ENCODE measurements at regions not wholly inside any gene's neighbourhood (a gene's known extent, or its start where the extent isn't known, plus 50 kb on each side); places are given as distances from the start of the nearest gene placed in this dataset.
"Not testable (repeated sequence)": the region's sequence is repeated elsewhere in the genome, so short reads cannot be mapped to it uniquely, and the experiment has no call there.

DNA sequence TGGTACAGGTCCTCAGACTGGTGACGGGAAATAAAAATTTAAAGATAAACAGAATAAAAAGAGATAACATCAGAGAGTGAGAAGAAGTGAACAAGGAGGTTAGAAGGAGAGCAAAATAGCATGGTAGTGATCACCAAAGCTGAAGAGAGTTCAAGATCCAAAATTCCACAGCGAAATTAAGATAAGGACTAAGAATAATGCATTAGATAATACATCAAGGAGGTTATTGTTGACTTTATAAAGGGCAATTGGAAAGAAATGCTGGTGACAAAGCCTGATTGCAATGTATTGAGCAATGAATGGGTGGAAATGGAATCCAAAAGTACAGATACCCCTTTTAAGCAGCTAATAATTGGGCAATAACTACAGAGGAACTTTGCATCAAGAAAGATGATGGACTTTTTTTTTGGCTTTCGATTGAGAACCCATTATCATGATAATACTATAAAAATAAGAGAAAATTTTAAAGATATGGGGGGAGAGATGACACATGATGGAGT lies 101.6 kb upstream of the MAP9 start:
- no CpG with 5 or more reads among the region's 3 CpGs for WGBS (ENCODE audit: insufficient coverage, insufficient read length)
- no peak for DNase-seq (ENCODE audit: low read depth, low spot score)
- H3K4me3 ChIP-seq (ENCODE audit: low read length), result no peak overlapping the region
- H3K27ac ChIP-seq (ENCODE audit: low read length), result no peak overlapping the region
- no peaks in the 10 kb centered on the region for H3K9me3 ChIP-seq (ENCODE audit: control insufficient read depth, insufficient read depth, low read length)
- H3K36me3 ChIP-seq (ENCODE audit: control insufficient read depth, insufficient read depth, low read length), result no peaks in the 10 kb centered on the region
- no peaks in the 10 kb centered on the region for H3K27me3 ChIP-seq (ENCODE audit: control insufficient read depth, insufficient read depth, low read length)
- no peaks in the 10 kb centered on the region for H3K4me1 ChIP-seq (ENCODE audit: control insufficient read depth, insufficient read depth, low read length)

- no peak for DNase-seq (ENCODE audit: low read depth, low spot score)
- H3K4me3 ChIP-seq (ENCODE audit: low read length), result no peak overlapping the region
- no peaks in the 10 kb centered on the region for H3K9me3 ChIP-seq (ENCODE audit: control insufficient read depth, insufficient read depth, low read length)
- no peak overlapping the region for H3K27ac ChIP-seq (ENCODE audit: low read length)
- no peaks in the 10 kb centered on the region for H3K27me3 ChIP-seq (ENCODE audit: control insufficient read depth, insufficient read depth, low read length)
- WGBS (ENCODE audit: insufficient coverage, insufficient read length), result no CpG with 5 or more reads among the region's 5 CpGs
- no peaks in the 10 kb centered on the region for H3K4me1 ChIP-seq (ENCODE audit: control insufficient read depth, insufficient read depth, low read length)
- H3K36me3 ChIP-seq (ENCODE audit: control insufficient read depth, insufficient read depth, low read length), result no peaks in the 10 kb centered on the region
Observed at GRCh38 chr4:155474758-155475157, 98.0 kb upstream of the MAP9 start.

DNA sequence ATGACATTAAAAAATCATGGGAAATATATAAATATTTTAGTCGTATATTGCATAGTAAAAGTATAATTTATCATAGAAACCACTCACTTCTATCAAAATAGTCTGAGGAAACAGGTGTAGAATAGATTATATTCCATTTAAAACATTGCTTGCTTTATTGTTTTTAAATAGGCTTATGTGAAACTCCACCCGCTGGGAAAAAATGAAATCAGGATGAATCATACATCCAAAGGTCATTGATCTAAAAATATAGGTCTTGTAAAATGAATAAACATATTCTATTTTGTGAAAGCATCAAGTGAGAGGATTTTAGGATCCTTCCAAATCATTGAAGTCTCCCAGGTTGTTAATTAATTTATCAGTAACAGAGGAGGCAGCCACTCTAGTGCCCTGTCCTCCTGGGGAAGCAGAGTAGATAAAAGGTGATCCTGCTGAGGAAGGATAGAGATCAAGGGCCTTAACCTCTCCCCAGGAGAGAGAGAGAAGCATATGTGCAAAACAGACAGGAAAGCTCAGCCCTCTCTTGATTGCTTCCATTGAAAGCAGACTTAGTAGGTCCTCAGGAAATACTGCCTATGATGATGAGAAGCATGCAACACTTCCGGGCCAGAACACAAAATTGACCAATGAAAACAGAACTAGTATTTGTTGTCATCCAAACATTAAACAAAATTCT lies 96.8 kb upstream of the MAP9 start:
- no peak overlapping the region for H3K4me3 ChIP-seq (ENCODE audit: low read length)
- no CpG with 5 or more reads among the region's 3 CpGs for WGBS (ENCODE audit: insufficient coverage, insufficient read length)
- H3K27ac ChIP-seq (ENCODE audit: low read length), result no peak overlapping the region
- DNase-seq (ENCODE audit: low read depth, low spot score), result no peak
- no peaks in the 10 kb centered on the region for H3K36me3 ChIP-seq (ENCODE audit: control insufficient read depth, insufficient read depth, low read length)
- no peaks in the 10 kb centered on the region for H3K27me3 ChIP-seq (ENCODE audit: control insufficient read depth, insufficient read depth, low read length)
- H3K9me3 ChIP-seq (ENCODE audit: control insufficient read depth, insufficient read depth, low read length), result no peaks in the 10 kb centered on the region
- no peaks in the 10 kb centered on the region for H3K4me1 ChIP-seq (ENCODE audit: control insufficient read depth, insufficient read depth, low read length)

DNA sequence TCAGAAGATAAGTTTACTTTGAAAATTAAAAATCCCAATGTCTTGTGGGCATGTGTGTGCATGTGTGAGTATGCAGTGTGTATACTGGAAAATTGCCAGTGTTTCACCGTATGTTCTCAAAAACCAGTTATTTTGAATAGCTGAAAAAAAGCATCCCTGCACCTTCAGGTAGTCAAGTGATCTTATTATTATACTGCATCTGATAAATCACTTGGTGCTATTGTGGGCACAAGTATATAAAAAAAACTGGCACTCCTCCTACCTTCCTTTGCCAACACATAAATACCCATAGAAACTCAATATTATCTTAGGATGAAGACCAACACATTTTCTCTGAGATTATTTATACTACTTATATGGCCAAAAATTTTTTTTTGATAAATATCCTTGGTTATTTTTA lies 91.5 kb upstream of the MAP9 start:
- Histone ChIP-seq H3K4me1 (ENCODE audit: control insufficient read depth, insufficient read depth, low read length) (no peaks in the 10 kb centered on the region), H3K27me3 (ENCODE audit: control insufficient read depth, insufficient read depth, low read length) (no peaks in the 10 kb centered on the region), H3K4me3 (ENCODE audit: low read length) (no peak overlapping the region), H3K27ac (ENCODE audit: low read length) (no peak overlapping the region), H3K9me3 (ENCODE audit: control insufficient read depth, insufficient read depth, low read length) (no peaks in the 10 kb centered on the region), H3K36me3 (ENCODE audit: control insufficient read depth, insufficient read depth, low read length) (no peaks in the 10 kb centered on the region)
- WGBS (ENCODE audit: insufficient coverage, insufficient read length), result no CpG with 5 or more reads among the region's 1 CpG
- no peak for DNase-seq (ENCODE audit: low read depth, low spot score)

GRCh38 chr4:155450676-155451075 lies 73.9 kb upstream of the MAP9 start:
- no peak overlapping the region for H3K27ac ChIP-seq (ENCODE audit: low read length)
- no peaks in the 10 kb centered on the region for H3K9me3 ChIP-seq (ENCODE audit: control insufficient read depth, insufficient read depth, low read length)
- H3K36me3 ChIP-seq (ENCODE audit: control insufficient read depth, insufficient read depth, low read length), result no peaks in the 10 kb centered on the region
- no peak for DNase-seq (ENCODE audit: low read depth, low spot score)
- WGBS (ENCODE audit: insufficient coverage, insufficient read length), result no CpG with 5 or more reads among the region's 2 CpGs
- H3K27me3 ChIP-seq (ENCODE audit: control insufficient read depth, insufficient read depth, low read length), result no peaks in the 10 kb centered on the region
- H3K4me3 ChIP-seq (ENCODE audit: low read length), result no peak overlapping the region
- H3K4me1 ChIP-seq (ENCODE audit: control insufficient read depth, insufficient read depth, low read length), result no peaks in the 10 kb centered on the region

DNA sequence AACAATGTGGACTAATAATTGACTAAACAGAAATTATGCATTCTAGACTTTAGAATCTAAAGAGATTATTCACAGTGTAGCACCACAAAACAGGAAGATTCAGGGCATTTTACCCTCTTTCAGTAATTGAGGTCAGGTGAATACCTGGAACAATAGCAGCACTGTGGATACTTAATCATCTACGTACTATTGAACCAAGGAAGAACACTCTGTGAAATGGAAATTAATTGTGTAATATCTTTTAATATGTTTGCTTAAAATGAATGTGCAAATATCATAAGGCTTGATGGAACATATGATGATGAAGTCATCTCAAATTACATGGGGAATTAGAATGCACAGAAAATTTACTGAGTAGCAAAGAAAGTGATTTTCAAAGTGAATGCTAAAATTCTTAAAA lies 68.5 kb upstream of the MAP9 start:
- H3K4me3 ChIP-seq (ENCODE audit: low read length), result no peak overlapping the region
- no peaks in the 10 kb centered on the region for H3K27me3 ChIP-seq (ENCODE audit: control insufficient read depth, insufficient read depth, low read length)
- no peaks in the 10 kb centered on the region for H3K36me3 ChIP-seq (ENCODE audit: control insufficient read depth, insufficient read depth, low read length)
- no peaks in the 10 kb centered on the region for H3K9me3 ChIP-seq (ENCODE audit: control insufficient read depth, insufficient read depth, low read length)
- WGBS (ENCODE audit: insufficient coverage, insufficient read length), result no CpG with 5 or more reads among the region's 1 CpG
- no peak for DNase-seq (ENCODE audit: low read depth, low spot score)
- no peaks in the 10 kb centered on the region for H3K4me1 ChIP-seq (ENCODE audit: control insufficient read depth, insufficient read depth, low read length)
- no peak overlapping the region for H3K27ac ChIP-seq (ENCODE audit: low read length)

DNA sequence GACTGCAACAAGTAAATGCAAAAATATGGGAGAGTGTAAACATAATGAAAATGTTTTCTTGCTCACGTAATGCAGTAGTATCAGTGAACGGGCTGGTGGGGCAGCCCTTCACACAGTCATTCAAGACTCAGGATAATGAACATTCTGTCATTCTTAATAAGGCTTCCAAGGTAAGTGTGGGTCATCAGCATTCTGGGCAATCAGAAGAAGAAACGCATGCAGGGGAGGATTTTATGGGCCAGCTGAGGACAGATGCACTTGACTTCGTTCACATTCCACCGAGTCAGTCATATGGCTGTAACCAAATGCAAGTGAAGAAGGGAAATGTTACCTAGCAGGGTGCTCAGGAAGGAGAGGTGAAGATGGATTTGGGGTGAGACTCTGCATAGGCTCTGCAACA lies 68.0 kb upstream of the MAP9 start:
- H3K27ac ChIP-seq (ENCODE audit: low read length), result no peak overlapping the region
- H3K4me1 ChIP-seq (ENCODE audit: control insufficient read depth, insufficient read depth, low read length), result no peaks in the 10 kb centered on the region
- DNase-seq (ENCODE audit: low read depth, low spot score), result no peak
- no peaks in the 10 kb centered on the region for H3K27me3 ChIP-seq (ENCODE audit: control insufficient read depth, insufficient read depth, low read length)
- no peak overlapping the region for H3K4me3 ChIP-seq (ENCODE audit: low read length)
- H3K36me3 ChIP-seq (ENCODE audit: control insufficient read depth, insufficient read depth, low read length), result no peaks in the 10 kb centered on the region
- no CpG with 5 or more reads among the region's 5 CpGs for WGBS (ENCODE audit: insufficient coverage, insufficient read length)
- H3K9me3 ChIP-seq (ENCODE audit: control insufficient read depth, insufficient read depth, low read length), result no peaks in the 10 kb centered on the region

- no peaks in the 10 kb centered on the region for H3K36me3 ChIP-seq (ENCODE audit: control insufficient read depth, insufficient read depth, low read length)
- peak; percentile 55 for DNase-seq (ENCODE audit: low read depth, low spot score)
- H3K4me1 ChIP-seq (ENCODE audit: control insufficient read depth, insufficient read depth, low read length), result no peaks in the 10 kb centered on the region
- H3K27ac ChIP-seq (ENCODE audit: low read length), result no peak overlapping the region
- H3K9me3 ChIP-seq (ENCODE audit: control insufficient read depth, insufficient read depth, low read length), result no peaks in the 10 kb centered on the region
- no peak overlapping the region for H3K4me3 ChIP-seq (ENCODE audit: low read length)
- WGBS (ENCODE audit: insufficient coverage, insufficient read length), result no CpG with 5 or more reads among the region's 10 CpGs
- H3K27me3 ChIP-seq (ENCODE audit: control insufficient read depth, insufficient read depth, low read length), result no peaks in the 10 kb centered on the region
Observed at GRCh38 chr4:155442267-155443105, 65.7 kb upstream of the MAP9 start.

- no peak for DNase-seq (ENCODE audit: low read depth, low spot score)
- Histone ChIP-seq H3K36me3 (ENCODE audit: control insufficient read depth, insufficient read depth, low read length) (no peaks in the 10 kb centered on the region), H3K27me3 (ENCODE audit: control insufficient read depth, insufficient read depth, low read length) (no peaks in the 10 kb centered on the region), H3K4me1 (ENCODE audit: control insufficient read depth, insufficient read depth, low read length) (no peaks in the 10 kb centered on the region), H3K4me3 (ENCODE audit: low read length) (no peak overlapping the region), H3K9me3 (ENCODE audit: control insufficient read depth, insufficient read depth, low read length) (no peaks in the 10 kb centered on the region), H3K27ac (ENCODE audit: low read length) (no peak overlapping the region)
- WGBS (ENCODE audit: insufficient coverage, insufficient read length), result no CpG with 5 or more reads among the region's 1 CpG
Observed at GRCh38 chr4:155441475-155441874, 64.7 kb upstream of the MAP9 start.

- not testable (repeated sequence) for H3K4me3 ChIP-seq (ENCODE audit: low read length); H3K9me3 ChIP-seq (ENCODE audit: control insufficient read depth, insufficient read depth, low read length); DNase-seq (ENCODE audit: low read depth, low spot score); H3K27me3 ChIP-seq (ENCODE audit: control insufficient read depth, insufficient read depth, low read length); H3K27ac ChIP-seq (ENCODE audit: low read length); H3K4me1 ChIP-seq (ENCODE audit: control insufficient read depth, insufficient read depth, low read length); H3K36me3 ChIP-seq (ENCODE audit: control insufficient read depth, insufficient read depth, low read length)
- WGBS (ENCODE audit: insufficient coverage, insufficient read length), result no CpG with 5 or more reads among the region's 6 CpGs
Observed at GRCh38 chr4:155439760-155440159, 63.0 kb upstream of the MAP9 start.
